HG03378 (cell line): ENCODE measurements at regions not wholly inside any gene's neighbourhood (a gene's known extent, or its start where the extent isn't known, plus 50 kb on each side); places are given as distances from the start of the nearest gene placed in this dataset.
"Not testable (repeated sequence)": the region's sequence is repeated elsewhere in the genome, so short reads cannot be mapped to it uniquely, and the experiment has no call there.

Experiments
- ATAC-seq: cut with Tn5 transposase; IDR thresholded peaks from one replicate; pipeline ENCODE4 v1.9.1; 2021; ENCODE audit warnings: mild to moderate bottlenecking, moderate library complexity; ENCODE audit not compliant: unreplicated experiment

GRCh38 chr4:186845137-186845842, 121.6 kb upstream of the FAT1 start:
- ATAC-seq, result no peak

DNA sequence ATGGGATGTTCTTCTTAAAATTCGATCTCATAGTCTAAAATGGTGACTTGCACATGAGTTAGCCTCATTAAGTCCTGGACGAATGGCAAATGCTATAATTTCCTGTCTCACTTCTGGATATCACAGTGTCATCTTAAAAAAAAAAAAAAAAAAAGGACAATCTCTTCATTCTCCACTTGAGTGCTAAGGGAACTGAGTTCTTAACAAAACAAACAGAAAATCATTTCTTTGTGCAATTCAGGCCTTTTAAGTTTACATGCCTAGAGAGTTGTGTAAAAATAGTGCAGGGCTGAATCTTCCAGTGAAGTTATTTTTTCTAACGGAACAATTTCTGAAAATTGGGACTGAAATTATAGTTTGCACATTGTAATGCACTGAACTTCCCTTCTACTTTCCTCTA, 122.8 kb upstream of the FAT1 start:
- ATAC-seq, result no peak

DNA sequence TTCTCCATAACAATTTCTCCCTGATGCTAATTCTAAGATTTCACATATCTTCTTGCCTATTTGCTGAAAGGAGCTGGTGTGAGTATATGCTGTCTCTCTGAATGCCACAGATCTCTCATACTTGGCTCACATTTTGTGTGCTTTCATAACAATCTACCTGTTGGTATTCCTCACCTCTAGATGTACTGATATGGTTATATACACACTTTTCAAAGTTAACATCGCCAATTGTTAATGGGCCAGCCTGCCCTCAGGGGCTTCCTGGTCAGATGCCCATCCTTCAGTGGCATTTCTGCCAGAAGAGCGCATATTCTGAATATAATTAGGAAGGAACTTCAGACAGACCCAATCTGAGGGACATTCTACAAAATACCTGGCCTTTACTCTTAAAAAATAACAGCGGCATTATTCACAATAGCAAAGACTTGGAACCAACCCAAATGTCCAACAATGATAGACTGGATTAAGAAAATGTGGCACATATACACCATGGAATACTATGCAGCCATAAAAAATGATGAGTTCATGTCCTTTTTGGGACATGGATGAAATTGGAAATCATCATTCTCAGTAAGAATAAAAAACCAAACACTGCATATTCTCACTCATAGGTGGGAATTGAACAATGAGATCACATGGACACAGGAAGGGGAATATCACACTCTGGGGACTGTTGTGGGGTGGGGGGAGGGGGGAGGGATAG, 123.9 kb upstream of the FAT1 start:
- ATAC-seq, result not testable (repeated sequence)

DNA sequence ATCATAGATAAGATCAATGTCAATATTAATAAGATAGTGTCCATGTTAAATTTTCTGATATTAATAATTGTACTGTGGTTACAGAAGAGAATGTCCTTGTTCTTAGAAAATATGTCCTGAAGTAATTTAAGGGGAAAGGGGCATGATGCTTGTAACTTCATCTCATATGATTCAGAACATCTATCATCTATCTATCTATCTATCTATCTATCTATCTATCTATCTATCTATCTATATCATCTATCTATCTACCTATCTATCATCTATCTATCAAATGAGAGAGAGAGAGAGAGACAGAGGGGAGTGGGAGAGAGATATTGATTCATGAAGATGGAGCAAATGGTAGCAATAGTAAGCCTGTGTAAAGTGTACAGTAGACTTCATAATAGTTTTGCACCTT, 124.8 kb upstream of the FAT1 start:
- no peak for ATAC-seq

GRCh38 chr4:186851291-186852072, 127.8 kb upstream of the FAT1 start:
- ATAC-seq, result no peak

DNA sequence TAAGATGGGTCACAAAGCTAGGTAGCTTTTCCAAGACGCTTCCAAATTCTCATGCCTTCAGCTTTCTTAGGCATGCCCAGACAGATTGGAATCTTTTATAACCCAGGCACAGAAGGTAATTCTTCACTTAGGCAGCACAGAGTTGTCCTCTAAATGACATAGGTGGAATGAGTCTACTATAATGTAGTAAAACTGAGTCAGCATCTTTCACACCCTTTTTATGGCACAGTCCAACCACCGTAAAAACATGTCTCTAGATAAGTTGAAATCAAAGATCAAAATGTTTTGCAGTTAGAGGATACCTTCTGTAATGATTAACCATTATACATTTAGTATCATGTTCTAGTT, 128.4 kb upstream of the FAT1 start:
- ATAC-seq, result no peak

DNA sequence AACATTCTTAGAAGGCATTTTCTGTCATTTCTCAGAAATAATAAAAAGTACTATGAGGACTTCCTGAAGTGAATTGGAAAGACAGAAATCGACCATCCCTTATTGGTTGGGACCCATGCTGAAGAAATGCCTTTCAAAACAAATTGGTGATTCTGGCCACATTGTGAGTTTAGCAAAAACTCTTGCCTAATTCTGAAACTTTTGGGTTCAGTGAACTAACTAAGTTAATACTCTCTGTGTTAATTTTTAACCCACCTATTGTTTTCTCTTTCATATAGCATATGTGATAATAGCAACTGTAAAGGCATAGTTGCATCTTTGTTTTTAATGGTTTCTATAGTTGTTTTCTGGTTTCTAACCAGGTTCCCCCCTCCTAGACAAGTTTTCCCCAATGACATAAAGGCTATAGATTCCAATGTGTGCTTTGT, 129.3 kb upstream of the FAT1 start:
- ATAC-seq, result no peak

DNA sequence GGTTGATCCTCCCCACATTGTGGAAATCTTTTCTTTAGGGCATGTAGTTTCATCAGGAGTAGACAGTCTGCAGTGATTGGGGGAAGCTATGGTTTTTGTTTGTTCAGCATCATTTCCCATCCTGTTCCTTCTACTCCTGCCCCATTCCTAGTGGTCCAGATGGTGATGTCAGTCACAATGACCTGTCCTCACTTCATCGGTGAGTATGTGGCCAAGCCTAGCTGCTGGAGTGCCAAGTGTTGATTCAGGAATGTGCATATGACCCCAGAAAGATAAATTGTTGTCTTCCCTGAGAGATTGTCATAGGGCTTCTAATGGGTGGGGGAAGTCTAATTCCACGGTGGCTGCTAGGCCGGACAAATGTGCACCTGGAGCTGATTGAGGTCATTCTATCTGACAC, 130.6 kb upstream of the FAT1 start:
- no peak for ATAC-seq

DNA sequence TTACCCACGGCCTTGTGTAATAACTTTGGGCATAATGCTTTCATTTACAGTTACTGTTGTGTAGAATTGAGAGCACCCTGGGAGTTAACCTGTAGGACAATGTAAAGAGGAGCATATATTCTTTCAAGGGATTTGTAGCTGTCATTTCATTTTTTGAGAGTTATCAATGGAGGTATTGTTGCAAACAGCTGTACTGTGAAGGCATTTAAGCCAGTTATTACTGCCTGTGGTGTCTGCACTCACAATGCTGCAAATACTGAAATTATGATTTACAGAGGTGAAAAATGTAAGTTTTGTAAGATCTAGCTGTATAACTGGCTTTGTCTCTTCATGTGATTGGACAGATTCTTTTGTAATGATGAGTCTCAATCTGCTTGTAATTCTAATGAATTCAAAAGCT, 131.5 kb upstream of the FAT1 start:
- no peak for ATAC-seq

- ATAC-seq, result no peak
These were observed 134.1 kb upstream of the FAT1 start for GRCh38 chr4:186857793-186858192.

DNA sequence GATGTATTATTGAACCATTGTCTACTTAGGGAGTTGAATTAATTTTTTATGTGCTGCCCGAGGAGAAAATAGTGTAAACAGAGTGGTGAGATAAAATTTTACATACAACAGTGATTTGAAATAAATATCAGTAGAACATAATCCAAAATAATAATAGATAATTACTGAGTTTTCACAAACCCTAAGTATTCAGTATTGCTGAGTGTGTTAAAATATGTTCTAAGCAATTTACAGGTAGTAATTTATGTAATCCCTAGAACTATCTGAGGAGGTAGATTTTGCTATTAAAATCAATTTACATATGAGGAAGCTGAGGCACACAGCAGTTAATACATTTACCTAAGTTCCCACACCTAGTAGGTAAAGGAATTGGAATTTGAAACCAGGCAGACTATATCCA, 134.7 kb upstream of the FAT1 start:
- ATAC-seq, result no peak

DNA sequence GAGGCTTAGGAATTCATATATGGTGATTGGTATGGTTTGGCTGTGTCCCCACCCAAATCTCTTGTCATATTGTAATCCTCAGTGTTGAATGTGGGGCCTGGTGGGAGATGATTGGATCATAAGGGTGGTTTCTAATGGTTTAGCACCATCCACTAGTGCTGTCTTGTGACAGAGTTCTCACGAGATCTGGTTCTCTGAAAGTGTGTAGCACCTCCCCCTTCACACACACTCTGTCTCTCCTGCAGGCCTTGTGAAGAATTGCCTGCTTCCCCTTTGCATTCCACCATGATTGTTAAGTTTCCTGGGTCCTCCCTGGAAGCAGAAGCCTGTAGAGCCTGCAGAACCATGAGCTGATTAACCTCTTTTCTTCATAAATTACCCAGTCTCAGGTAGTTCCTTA, 135.8 kb upstream of the FAT1 start:
- ATAC-seq, result no peak

DNA sequence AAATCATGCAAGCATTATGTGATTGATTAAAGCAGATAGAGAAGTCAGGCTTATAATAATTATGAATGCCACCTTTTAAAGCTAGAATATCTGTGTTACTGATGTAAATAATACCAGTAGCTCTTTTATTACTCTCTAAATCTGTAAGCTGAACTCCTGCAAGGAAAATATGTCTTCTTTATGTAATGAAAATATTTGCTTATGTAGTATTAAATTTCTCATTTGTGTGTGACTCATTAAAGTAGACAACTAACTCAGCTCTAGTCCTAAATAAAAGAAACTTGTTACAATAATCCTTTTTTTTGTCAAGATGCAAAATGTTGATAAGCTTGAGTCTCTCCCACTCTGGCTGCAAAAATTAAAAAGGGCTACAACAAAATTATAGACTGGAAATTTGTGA, 137.7 kb upstream of the FAT1 start:
- ATAC-seq, result no peak

- no peak for ATAC-seq
These were observed 148.2 kb upstream of the FAT1 start for GRCh38 chr4:186871856-186872255.

- ATAC-seq, result not testable (repeated sequence)
These were observed 149.4 kb upstream of the FAT1 start for GRCh38 chr4:186873095-186873494.

DNA sequence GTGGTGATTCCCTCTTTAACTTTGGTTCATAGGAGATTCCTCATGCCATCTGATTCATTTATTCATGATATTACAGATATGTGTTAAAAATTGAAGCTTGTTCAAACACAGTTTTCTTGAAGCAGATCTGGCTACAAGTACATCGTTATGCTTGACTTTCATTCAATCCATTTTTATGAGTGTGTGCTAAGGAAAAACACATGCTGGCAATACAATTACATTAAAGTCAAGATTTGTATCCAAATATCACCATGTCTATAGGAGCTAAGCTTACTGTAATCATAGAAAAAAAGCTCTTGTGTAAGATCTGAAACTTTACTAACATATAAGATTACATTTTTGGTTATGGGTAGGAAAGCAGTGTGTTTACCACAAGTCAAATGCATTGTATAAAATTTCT, 151.8 kb upstream of the FAT1 start:
- ATAC-seq, result no peak

GRCh38 chr4:186876961-186877626, 153.4 kb upstream of the FAT1 start:
- no peak for ATAC-seq

DNA sequence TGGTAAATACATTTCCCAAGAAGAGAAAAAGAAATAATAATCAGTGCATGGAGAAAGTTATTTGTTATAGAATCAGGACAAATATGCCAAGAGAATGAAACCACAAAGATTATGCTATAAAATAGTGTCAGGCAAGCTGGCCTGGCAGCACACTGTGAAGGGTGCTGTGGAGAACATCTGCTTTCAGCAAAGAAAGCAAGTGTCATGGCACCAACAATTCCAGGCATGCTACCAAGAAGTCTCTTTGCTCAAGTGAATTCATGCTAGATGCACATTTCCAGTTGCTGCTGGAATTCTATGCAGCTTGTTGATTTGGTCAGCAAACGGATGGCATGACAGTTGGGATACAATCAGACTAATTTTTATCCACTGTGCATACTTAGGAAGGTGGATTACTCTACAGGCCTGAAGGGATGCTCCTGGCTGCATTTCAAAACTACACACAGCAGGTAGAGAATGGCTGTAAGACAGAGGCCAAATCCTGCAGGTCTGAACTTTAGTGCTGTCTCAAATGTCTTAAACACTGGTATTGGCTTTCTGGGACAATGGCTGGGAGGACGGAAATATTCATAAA, 154.6 kb upstream of the FAT1 start:
- ATAC-seq, result no peak

DNA sequence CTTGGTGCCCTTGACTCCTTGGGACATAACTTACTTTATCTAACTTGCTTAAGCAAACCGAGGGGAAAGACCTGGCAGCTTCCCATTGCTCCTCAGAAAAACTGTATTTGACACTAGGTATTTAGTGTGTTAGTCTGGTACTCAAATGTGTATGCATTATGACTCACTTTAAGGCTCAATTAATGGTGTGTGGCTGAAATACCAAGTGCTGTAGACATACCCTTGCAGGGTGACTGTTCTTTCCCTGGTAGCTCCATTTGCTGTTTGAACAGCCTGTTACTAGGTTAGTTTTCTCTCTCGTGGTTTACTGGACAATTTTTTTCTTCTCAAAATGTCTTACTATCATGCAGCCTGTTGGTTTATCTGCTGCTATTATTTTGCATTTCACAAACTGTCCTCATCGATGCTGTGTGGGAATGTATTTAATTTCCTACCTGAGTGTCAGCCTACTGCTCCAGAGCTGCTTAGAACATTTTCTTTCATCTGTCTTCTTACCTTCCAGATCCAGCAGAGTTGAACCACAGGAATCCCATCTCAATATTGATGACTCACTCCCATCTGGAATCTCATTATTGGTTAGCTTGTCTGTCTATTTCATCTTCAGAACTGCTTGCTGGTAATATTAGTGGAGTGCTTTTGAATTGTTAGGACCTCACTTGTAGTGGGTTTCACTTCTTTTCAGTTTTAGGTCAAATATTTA, 158.0 kb upstream of the FAT1 start:
- no peak for ATAC-seq

DNA sequence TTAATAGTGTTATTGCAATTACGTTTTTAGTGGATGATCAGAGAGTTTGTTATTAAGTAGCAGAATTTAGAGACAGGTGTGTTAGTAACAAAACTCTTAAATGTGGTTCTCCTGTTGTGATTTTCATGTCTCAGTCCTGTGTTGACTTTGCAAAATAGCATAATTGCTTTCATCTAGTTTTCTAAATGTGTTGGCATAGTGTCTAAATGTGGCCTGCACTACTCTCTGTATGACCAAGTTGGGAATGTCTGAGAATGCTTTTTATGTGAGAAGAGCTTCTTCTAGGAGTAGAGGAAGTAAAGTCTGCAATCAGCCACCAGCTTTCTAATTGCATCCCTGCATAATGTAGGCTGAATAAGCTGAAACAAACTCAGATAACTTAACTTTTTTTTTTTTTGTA, 158.6 kb upstream of the FAT1 start:
- ATAC-seq, result no peak

DNA sequence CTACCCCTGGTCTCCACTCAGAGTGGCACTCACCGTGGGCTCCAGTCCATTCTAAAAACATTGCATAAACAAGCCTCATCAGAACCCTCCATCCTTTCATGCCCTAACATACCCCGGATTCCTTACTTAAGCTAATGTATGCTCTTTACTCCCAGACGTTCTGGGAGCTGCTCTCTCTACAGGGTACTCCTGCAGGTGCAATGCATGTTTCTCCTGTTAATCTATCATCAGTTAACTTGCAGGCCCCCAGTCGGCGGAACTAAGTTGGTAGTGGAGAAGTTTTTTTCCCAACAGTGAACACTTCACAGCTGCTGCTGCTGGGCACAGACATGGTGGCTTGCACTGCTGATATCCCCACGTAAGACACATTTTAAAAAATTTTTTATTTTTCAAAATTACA, 161.6 kb upstream of the FAT1 start:
- no peak for ATAC-seq
